GM23248 (cell line): ENCODE measurements at regions not wholly inside any gene's neighbourhood (a gene's known extent, or its start where the extent isn't known, plus 50 kb on each side); places are given as distances from the start of the nearest gene placed in this dataset.
"Not testable (repeated sequence)": the region's sequence is repeated elsewhere in the genome, so short reads cannot be mapped to it uniquely, and the experiment has no call there.

Source experiments
- EZH2 ChIP-seq: fragments of 200-600 bp; sonication (generic); IDR thresholded peaks from 2 replicates; pipeline ENCODE4 v1.6.1; 2018; ENCODE audit warnings: antibody characterized with exemption, mild to moderate bottlenecking; ENCODE audit not compliant: insufficient read depth, poor library complexity, severe bottlenecking
- EZH2phosphoT487 ChIP-seq: fragments of 200-600 bp; sonication (generic); IDR thresholded peaks from 2 replicates; pipeline ENCODE4 v1.6.1; 2018; ENCODE audit warnings: antibody characterized with exemption, moderate library complexity, mild to moderate bottlenecking, low read depth; ENCODE audit not compliant: insufficient read depth

- TF ChIP-seq EZH2phosphoT487, EZH2: not testable (repeated sequence)
Measured at GRCh38 chr2:91441932-91442245, 2750.4 kb downstream of the RPIA start.
